ENCODE measurements at regions not wholly inside any gene's neighbourhood (a gene's known extent, or its start where the extent isn't known, plus 50 kb on each side); places are given as distances from the start of the nearest gene placed in this dataset.

GRCh38 chr20:1813101-1813529, 82.1 kb upstream of the SIRPA start:
- Histone ChIP-seq H3K36me3 (no peaks in the 10 kb centered on the region), H3K4me3 (no peak overlapping the region), H3K4me1 (peaks cover 0 to 69% of the 10 kb centered on the region in 2 donors), H3K9me3 (no peaks in the 10 kb centered on the region), H3K27ac (peak overlapping the region; percentile 67 to 77), H3K27me3 (no peaks in the 10 kb centered on the region)
- peak; percentile 90 for DNase-seq (ENCODE audit: low spot score)
- no peak for TF ChIP-seq CTCF (IDR thresholded peaks at IDR 0.05)

- peaks cover 0 to 57% of the 10 kb centered on the region in 2 donors for H3K4me1 ChIP-seq
- TF ChIP-seq CTCF (IDR thresholded peaks at IDR 0.05): no peak
- no peaks in the 10 kb centered on the region for H3K9me3 ChIP-seq
- no peaks in the 10 kb centered on the region for H3K27me3 ChIP-seq
- peak; percentile 28 for DNase-seq (ENCODE audit: low spot score)
- H3K36me3 ChIP-seq: no peaks in the 10 kb centered on the region
- peak overlapping the region; percentile 67 to 77 for H3K27ac ChIP-seq
- no peak overlapping the region for H3K4me3 ChIP-seq
Measured at GRCh38 chr20:1811621-1812498, 83.3 kb upstream of the SIRPA start.

GRCh38 chr20:1810926-1811620, 84.1 kb upstream of the SIRPA start:
- no peak for TF ChIP-seq CTCF (IDR thresholded peaks at IDR 0.05)
- DNase-seq (ENCODE audit: low spot score): peak; percentile 58
- peaks cover 0 to 49% of the 10 kb centered on the region in 2 donors for H3K4me1 ChIP-seq
- H3K9me3 ChIP-seq: no peaks in the 10 kb centered on the region
- H3K36me3 ChIP-seq: no peaks in the 10 kb centered on the region
- H3K27me3 ChIP-seq: no peaks in the 10 kb centered on the region
- no peak overlapping the region for H3K4me3 ChIP-seq
- peak overlapping the region; percentile 67 to 77 for H3K27ac ChIP-seq

GRCh38 chr20:1810572-1810925, 84.7 kb upstream of the SIRPA start:
- Histone ChIP-seq H3K27ac (peak overlapping the region; percentile 67 to 77), H3K4me3 (no peak overlapping the region), H3K36me3 (no peaks in the 10 kb centered on the region), H3K4me1 (peaks cover 0 to 44% of the 10 kb centered on the region in 2 donors), H3K9me3 (no peaks in the 10 kb centered on the region), H3K27me3 (no peaks in the 10 kb centered on the region)
- TF ChIP-seq CTCF (IDR thresholded peaks at IDR 0.05): no peak
- no peak for DNase-seq (ENCODE audit: low spot score)

GRCh38 chr20:1809611-1810510, 85.3 kb upstream of the SIRPA start:
- Histone ChIP-seq H3K27me3 (no peaks in the 10 kb centered on the region), H3K36me3 (no peaks in the 10 kb centered on the region), H3K9me3 (no peaks in the 10 kb centered on the region), H3K4me3 (no peak overlapping the region), H3K4me1 (peaks cover 0 to 37% of the 10 kb centered on the region in 2 donors), H3K27ac (peak overlapping the region in 1 of 2 donors; percentile 77)
- DNase-seq (ENCODE audit: low spot score): peak; percentile 50
- no peak for TF ChIP-seq CTCF (IDR thresholded peaks at IDR 0.05)
